Renal cortex interstitium (tissue), 11 donors: ENCODE measurements at regions not wholly inside any gene's neighbourhood (a gene's known extent, or its start where the extent isn't known, plus 50 kb on each side); places are given as distances from the start of the nearest gene placed in this dataset.
"Not testable (repeated sequence)": the region's sequence is repeated elsewhere in the genome, so short reads cannot be mapped to it uniquely, and the experiment has no call there.

ENCODE experiments used
- DNase-seq, 11 donors: peaks; one replicate each; pipeline ENCODE4 v3.0.0-alpha.2; 2013; ENCODE audit warnings: low read depth in 9 of 11, low spot score in 4 of 11; ENCODE audit errors: extremely low read depth in 1 of 11

DNA sequence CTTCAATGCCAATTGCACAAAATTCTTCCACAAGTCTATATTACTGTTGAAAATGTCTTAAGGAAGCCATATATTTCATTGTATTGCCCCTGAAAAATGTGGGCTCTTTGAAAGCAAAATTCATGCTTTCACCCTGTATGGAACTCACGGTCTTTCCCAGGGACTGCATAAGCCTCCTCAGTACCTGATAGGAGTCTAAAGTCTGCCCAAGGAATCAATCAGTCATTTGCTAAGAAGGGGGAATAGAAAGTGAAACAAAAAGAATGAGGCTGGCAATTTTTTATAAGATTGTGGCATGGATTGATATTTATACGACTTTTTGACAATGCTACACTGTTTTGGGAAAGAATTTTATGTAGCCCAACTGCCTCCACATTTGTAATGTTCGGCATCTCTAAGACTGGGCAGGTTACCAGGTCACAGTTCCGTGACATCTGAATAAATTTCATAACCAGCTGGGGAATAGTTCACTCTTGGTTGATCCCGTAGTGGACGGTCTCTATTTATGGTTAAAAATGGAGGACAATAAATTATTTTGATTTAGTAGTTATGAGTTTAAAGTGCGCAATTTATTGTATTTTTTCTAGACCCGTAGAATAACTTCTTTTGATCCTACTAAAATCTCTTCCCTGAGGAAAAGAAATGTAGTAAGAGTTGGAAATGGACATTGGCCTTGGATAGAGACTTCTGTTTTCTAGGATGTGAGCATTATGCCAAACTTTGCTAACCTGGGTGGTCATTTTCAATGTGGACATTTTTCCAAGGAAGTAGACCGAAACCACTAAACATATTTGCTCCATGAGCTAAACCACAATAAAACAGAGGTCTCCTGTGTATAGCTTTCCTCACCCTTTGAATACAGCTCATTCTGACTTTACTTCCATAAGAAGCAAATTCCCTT is 1585.4 kb downstream of the EFNB2 start:
- peak in 1 of 11 donors; percentile 32 for DNase-seq

DNA sequence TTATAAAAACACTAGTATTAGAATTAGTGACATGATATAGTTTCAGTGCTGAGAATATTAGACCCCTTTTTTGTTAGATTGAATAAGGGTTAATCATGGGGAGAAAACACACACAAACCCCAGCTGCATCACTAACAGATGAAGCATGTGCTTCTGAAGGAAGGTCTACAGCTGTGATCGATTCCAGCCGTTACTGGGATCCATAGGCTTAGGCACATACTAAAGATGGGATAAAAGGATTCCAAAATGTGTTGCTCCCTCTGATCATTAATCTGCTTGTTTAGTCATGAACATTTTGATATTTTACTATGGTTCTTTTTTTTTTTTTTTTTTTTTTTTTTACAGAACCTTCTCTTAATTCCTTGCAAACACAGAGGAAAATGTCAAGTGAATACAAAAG is 1591.3 kb downstream of the EFNB2 start:
- DNase-seq = peak in 1 of 11 donors; percentile 32

DNA sequence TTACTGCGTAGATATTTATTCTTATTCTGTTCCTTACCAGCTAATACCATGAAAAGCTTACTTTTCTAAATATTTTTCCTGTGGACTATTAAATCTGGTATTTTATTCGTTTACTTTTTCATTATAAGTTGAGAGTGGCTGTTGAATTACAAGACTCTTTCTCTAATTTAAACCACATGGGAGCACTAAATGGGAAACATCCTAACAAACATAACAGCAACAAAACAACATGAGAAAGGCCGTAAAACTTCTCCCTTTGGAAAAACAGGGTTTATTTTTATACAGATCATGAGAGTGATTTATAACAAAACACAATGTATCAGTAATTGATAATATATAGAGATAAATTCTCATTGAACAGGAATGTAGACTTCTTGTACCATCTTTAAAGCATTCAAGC is 1592.1 kb downstream of the EFNB2 start:
- DNase-seq = no peak

DNA sequence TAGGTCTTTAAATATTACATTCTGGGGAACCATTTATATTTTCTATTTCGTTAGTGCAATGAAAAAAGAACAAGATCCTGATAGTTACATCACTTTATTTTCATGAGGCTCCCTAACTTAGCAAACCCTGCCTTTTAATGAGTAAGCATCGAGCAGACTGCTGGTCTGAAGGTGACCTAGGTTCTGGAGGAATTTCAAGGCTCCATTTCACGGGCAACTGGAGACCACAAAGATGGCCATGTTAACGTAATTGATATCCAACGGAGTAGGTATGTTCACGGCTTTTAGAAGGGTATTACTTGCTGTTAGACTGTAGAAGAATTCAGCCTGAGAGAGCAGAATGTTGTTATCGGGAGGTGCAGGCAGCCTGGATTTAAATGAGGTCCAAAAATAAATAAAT is 1597.6 kb downstream of the EFNB2 start:
- no peak for DNase-seq

DNA sequence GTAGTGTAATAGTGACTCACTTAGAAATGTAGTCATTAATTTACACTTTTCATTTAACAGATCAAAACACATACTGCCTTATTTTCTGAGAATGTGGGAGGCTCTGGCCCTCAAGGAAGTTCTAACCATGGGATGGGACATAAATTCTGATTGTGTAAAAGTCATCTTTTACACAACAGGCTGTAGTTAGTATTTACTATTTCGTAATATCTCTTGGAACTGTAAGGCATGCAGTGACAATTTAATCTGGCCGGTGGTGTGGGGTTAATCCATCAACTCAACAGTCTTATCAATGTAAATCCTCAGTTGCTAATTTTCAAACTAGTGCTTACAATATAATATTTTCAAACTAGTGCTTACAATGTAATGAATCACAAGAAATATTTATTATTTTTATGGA is 1599.2 kb downstream of the EFNB2 start:
- no peak for DNase-seq

DNA sequence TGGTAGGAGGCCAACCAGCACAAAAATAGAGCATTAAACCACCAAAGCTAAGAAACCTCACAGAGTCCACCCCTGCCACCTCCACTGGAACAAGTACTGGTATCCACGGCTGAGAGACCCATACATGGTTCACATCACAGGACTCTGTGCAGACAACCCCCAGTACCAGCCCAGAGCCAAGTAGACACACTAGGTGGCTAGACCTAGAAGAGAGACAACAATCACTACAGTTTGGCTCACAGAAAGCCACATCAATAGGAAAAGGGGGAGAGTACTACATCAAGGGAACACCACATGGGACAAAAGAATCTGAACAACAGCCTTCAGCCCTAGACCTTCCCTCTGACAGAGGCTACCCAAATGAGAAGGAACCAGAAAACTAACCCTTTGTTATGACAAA is 1614.9 kb downstream of the EFNB2 start:
- not testable (repeated sequence) for DNase-seq

DNA sequence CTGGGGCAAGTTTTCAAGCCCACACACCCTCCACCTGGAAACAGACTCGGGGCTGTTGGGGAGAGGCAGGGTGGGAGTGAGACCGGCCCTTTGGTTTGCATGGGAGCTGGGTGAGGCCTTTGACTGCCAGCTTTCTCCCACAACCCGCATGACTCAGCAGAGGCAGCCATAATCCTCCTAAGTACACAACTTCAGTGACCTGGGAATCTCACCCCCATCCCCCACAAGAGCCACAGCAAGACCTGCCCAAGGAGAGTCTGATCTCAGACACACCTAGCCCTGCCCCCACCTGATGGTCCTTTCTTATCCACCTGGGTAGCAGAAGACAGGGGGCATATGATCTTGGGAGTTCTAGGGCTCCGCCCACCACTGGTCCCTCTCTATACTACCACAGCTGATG is 1615.4 kb downstream of the EFNB2 start:
- no peak for DNase-seq

DNA sequence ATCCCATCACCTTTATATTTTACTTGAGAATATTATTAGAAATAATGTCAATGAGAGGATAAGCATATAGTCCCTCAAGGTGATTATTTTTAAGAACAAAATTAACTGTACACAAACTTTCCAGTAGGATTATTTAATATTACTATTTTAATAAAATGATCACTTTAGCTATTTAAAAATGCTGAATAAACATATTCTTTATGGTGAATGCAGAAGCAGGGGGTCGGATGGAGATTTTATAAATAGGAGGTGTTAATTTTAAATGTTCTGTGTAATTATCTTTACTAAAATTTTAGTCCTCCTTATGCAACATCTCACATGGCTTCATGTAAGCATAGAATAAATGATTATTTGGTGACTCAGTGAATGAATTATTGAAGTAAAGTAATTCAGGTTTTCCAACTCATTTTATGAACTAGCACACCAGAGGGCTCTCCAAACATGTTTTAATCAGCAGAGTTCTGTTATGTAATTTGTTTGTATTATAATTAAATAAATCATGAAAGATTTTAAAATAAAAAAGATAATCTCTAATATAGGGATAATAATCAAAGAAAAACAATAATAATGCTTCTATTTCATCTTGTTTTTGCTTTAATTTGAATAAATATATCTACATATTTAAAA is 1635.2 kb downstream of the EFNB2 start:
- DNase-seq = no peak

DNA sequence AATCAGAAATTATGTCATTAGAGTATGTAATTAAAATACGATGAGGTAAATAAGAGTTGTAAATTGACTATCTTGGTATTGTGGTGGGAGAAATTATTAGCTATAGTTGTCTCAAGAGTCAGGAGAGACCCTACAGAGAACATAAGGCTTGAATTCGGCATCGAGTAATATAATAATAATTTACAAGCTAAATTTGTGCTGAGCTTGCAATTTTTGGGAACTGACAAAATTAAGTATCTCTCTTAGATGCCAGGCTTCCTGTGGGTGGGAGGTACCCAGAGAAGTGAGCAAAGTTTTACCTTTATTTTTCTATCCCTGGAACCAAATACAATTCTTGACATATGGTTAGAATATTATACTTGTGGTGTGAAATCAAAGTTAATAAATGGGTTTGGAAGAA is 1637.0 kb downstream of the EFNB2 start:
- no peak for DNase-seq

DNA sequence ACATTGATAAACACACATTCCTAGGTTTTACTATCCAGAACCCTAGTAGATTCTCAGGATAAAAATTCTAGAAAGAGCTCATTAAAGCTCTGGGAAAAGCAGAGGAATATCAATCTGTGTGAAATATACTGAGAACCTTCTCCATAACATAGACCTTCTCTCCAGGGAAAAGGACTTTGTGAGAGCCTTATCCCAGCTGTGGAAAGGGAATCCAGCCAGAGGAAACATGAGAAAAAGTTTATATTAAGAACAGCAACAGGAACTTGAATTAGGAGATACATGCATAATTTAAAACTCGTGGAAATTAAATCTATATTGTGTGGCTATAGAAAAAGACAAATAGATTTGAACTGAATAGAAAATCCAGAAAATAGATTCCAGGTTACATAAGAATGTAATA is 1639.9 kb downstream of the EFNB2 start:
- peak in 7 of 11 donors; percentile 20 to 47 (median 34) for DNase-seq

DNA sequence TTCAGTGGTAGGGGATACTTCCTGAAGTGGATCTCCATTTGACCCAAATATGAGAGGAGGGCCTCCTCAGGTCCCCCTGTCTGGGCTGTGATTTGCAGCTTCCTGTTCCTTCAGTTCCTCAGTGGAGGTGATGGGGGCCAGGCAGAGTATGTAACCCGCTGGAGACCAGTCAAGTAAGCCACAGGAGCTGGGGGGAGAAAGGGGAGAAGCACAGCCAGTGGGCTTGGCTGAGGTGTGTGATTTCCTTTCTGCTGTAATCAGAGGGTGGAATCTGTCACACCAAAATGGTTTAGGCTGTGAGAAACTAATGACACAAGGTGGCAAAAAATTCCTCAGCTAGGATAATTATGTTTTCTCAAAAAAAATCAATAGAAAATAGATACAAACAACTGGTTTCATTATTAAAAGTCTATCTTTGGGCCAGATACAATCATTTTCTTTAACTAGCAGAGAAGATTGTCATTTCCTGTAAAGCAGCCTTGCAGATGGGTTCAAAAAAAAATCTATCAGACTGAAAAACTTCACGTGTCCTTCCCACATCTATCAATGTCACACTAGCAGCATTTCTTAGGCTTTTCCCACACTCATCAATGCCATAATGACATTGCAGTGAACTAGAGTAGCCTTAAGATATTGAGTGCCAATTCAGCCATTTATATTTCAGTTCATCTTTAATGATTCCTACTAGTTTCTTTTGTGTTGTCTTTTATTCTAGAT is 1660.3 kb downstream of the EFNB2 start:
- DNase-seq = no peak

DNA sequence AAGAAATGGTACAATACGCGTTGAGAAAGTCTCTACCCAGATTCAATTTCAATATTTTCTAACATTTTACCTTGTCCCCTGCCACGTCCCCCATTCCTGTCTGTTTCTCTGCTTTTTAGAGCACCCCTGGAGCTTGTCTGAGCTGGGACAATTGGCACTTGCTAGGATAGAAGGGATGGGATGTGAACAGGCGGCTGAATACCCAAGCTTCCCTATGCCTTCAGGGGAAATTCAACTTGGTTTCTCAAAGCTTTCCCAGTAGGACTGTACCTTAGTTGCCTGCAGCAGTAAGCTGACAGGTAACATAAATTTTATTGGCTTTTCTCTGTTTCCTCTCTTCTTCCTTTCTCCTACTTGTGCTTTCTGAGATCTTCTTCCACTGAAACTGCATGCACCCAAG is 1663.3 kb downstream of the EFNB2 start:
- DNase-seq = no peak

DNA sequence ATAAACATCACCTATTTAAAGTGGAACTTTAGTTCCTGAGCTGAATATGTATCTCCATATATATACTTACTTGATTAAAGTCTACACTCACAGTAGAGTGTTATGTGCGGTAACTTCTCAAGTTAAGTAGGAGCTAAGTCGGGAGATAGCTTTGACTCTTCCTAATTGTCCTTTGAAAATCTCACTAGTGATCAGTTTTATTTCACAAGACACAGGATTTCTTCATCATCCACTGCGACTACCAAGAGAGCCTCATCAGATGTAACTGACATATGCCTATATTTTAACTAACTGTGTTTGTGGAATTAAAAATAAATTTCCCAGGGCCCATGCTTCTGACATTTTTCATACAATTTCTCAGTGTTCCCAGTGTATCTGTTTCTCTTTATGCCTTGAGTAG is 1664.0 kb downstream of the EFNB2 start:
- DNase-seq = no peak

DNA sequence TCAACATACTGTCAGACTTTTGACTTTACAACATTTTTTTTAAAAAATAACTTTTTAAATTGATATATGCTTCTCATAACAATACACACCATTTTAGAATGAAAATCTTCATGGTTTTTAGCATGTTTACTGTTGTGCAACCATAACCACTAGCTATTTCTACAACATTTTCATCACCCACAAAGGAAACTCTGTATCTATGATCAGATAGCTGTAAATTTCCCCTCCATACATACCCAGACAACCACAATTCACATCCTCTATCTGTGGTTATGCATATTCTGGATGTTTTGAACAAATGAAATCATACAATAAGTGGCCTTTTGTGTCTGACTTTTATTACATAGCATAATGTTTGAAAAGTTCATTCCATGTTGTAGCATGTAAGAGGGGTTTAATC is 1666.0 kb downstream of the EFNB2 start:
- DNase-seq = no peak

DNA sequence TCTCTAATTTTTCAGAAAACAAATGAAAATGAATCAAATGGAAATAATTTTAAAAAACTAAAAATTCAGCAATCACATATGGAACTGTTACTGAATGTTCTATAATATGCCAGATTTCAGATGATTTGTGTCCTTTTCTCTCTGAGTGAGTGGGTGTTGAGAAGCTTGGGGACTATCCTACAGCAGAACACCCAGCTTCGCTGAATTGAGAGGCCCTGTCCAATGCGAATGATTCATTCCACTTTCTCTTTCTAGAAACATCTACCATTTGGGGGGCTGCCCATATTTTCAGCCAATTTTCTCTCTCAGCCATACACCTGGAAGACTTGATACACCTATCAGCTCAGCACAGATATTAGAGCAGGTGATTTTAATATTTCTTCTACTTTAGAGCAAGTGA is 1666.7 kb downstream of the EFNB2 start:
- no peak for DNase-seq

DNA sequence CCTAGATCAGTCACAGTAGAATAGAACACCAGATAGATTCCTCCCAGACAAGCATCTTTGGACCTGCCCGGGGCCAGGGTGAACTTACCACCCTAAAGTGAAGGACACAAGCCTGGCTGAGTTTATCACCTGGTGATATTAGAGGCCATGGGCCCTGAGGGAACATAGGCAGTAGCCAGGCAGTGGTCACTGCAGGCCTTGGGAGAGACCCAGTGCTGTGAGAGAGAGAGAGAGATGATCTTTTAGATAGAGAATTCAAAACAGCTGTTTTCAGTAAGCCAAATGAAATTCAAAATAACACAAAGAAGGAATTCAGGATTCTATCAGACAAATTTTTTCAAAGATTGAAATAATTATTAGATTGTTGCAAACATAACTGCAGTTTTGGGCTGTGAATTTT is 1679.9 kb downstream of the EFNB2 start:
- DNase-seq = no peak

DNA sequence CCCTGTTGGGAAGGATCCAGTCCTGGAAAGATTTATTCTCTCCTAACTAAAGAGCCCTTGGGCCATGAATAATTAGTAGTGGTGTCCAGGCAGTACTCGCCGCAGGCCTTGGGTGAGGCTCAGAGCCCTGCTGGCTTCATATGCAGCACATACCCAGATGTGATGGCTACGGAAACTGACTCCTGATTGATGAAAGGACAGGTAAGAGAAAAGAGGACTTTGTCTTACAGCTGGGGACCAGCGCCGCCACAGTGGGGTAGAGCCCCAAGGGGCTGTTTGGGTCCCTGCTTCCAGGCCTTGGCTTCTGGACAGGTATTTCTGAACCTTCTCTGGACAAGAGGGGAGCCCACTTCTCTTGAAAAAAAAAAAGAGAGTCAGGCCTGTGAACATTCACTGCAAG is 1680.8 kb downstream of the EFNB2 start:
- no peak for DNase-seq

DNA sequence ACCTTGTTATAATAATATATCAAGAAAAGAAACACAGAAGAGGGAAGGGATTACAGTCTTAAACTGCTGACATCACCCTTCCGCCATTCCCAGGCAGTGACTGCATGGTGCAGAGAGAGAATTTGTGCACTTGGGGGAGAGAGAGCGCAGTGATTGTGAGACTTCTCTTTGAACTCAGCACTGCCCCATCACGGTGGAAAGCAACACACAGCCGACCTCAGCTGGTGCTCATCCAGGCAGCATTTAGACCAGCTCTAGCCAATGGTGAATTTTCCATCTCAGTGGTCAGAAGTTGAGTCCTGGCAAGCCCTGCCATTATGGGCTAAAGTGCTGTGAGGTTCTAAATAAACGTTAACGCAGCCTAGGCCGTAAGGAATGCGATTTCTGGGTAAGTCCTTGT is 1681.5 kb downstream of the EFNB2 start:
- no peak for DNase-seq

DNA sequence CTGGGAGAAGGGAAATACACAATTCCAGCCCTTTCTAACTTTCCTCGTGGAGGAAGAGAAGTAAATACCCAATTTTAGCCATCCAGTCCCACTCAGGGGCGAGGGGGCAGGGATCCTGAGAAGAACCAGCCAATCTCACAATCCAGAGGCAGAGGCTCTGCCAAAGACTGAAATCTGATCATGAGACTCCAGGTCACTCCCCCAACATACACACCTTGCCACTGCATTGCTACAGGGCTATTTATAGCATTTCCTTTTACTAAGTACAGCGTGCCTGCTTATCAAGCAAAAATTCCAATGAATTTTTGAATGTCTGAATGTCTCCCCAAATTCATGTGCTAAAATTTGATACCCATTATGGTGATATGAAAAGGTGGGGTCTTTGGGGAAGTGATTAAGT is 1687.5 kb downstream of the EFNB2 start:
- DNase-seq = peak in 2 of 11 donors; percentile 12 to 19

DNA sequence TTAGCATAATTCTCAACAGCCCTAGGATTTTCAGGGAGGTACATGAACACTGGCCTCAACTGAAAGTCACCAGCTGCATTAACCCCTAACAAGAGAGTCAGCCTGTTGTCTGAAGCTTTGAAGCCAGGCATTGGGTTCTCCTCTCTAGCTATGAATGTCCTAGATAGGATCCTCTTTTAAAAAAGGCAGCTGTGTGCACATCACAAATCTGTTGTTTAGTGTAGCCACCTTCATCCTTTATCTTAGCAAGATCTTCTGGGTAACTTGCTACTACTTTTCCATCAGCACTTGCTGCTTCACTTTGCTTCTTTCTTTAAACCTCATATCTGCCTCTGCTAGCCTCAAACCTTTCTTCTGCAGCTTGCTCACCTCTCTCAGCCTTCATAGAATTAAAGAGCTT is 1692.1 kb downstream of the EFNB2 start:
- DNase-seq = no peak
